Fibroblast of upper back skin (primary cell): ENCODE measurements at regions not wholly inside any gene's neighbourhood (a gene's known extent, or its start where the extent isn't known, plus 50 kb on each side); places are given as distances from the start of the nearest gene placed in this dataset.
"Not testable (repeated sequence)": the region's sequence is repeated elsewhere in the genome, so short reads cannot be mapped to it uniquely, and the experiment has no call there.

ENCODE experiments used
- DNase-seq: peaks from one replicate; pipeline ENCODE4 v3.0.0-alpha.2; 2013

DNA sequence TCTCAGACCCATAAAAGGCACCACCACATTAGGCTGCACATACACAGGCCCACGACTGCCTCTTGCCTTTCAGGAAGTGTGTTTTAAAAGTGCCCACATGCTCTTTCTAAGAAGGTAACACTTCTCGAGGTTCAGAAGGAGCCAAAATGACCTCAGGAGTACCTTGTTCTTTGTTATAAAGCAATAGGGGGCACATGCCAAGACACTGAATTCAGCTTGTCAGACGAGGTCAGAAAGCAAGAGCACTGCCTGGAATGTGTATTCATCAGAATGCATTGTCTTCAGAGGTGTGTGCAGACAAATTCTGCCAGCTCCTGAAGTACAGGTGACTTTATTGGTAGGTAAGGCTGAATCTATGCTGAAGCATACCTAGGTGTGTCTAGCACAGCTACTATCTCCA lies 114.5 kb upstream of the IRX1 start:
- DNase-seq, result no peak

DNA sequence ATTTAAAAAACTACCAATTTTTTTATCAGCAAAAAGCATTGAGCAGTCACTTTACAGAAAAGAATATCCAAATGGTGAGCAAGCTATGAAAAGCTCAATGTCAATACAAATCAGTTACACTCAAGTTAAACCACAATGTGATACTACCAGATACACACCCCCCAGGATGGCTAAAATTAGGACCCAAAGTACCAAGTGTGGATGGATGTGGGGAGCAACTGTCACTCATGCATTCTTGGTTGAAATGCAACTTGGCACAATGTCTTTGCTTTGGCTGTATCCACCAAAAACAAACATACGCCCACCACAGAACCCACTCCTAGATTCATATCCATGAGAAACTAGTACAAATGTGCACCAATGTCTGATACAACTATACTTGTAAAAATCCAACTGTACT lies 120.0 kb upstream of the IRX1 start:
- no peak for DNase-seq

DNA sequence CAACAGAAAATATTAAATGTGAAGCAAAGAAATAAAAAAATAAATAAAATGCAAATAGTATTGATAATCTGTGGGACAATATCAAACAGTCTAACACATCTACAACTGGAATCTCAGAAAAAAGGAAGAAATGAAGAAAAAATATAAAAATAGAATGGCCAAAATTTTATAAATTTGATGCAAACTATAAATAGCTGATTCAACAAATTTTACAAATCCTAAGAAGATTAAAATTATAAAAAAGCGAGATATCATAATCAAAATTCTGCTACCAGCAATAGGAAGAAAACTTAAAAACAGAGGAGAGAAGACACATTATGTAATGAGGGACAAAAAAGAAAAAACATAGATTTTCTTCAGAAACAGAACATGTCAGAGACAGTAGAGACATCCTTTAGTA lies 129.2 kb upstream of the IRX1 start:
- DNase-seq, result no peak

DNA sequence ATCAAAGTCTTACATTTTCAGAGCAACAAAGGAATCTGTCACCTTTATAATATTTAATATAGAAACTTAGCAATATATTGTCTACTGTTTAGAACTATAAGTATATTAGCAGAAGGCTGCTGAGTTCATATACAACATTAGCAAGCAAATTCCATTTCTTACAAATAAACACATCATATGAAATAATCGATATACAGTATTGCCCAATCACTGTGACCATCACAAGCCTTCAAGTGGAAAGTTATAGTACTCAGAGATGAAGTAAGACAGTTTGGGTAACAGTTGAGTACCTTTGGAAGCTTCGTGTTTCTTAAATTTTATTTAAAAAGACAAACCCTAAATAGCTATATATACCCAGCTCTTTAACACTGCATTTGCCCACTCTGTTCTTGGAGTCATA lies 135.2 kb upstream of the IRX1 start:
- no peak for DNase-seq

DNA sequence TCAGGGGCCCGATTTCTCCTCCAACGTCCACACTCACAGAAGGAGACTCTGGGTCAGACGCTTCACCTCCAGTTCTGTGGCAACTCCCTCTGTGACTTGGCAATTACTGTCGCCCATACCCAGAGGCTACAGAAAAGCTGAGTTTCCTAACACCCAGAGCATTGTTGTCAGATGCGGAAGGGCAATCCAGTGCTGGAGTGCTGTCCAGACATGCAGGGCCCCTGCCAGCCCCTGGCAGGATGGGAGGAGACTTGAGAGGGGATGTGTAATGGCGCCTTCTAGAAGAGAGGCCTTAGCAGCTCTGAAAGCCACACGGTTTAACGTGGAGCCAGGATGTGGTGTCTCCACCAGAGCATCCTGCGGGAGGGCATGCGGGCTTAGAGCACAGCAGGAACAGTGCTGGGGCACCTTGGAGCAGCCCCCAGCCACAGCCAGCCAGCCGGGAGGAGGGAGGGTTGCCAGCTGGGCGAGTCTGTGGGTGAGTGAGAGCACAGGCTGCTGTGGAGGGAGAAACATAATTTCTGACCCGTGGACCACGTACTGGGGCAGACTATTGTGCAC lies 139.4 kb upstream of the IRX1 start:
- DNase-seq, result no peak

DNA sequence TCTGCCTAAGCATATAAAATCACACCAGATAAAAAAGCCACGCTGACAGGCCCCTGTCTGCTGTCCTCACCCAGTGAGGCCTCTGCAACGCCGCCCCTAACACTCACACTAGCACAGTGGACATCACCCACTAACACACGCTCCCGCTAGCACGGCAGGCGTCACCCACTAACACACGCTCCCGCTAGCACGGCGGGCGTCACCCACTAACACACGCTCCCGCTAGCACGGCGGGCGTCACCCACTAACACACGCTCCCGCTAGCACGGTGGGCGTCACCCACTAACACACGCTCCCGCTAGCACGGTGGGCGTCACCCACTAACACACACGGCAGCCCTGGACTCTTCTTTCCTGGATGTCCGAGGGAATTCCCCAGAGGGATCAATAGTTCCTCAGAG lies 141.6 kb upstream of the IRX1 start:
- not testable (repeated sequence) for DNase-seq

DNA sequence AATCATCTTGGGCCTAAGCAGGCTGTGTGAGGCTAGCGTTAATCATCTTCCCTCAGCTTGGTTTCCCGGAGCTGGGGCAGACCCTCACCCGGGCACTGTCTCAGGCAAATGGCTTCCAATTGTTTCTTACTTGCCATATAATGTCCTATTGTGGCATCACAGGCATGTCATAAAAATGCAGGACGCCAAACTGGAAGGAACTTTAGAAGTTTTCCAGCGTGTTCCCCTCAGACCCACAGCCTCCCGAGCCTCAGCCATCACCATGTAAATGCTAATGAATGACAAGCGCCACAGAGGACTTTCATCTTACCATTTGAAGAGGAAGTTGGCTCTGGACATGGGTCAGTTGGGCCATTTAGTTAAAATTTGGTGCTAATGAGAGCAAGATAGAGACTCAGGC lies 143.0 kb upstream of the IRX1 start:
- DNase-seq, result no peak

DNA sequence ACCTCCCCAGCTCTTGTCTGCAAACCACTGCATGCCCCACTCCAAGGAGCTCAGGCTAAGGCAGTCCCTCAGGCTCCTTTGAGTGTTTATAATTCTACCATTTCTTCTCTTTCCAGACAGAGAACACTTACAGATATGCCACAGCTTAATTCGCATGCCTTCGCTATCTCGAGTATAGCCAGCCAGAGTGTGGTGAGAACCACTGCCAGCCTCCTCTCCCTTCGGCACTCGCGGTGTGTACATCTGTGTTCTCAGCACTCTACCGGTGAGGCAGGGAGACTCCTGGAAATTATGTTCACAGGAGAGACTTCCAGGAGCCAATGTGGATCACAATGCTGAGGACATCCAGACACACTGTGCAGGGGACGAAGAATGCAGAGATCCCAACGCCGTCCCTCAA lies 143.7 kb upstream of the IRX1 start:
- DNase-seq, result no peak

DNA sequence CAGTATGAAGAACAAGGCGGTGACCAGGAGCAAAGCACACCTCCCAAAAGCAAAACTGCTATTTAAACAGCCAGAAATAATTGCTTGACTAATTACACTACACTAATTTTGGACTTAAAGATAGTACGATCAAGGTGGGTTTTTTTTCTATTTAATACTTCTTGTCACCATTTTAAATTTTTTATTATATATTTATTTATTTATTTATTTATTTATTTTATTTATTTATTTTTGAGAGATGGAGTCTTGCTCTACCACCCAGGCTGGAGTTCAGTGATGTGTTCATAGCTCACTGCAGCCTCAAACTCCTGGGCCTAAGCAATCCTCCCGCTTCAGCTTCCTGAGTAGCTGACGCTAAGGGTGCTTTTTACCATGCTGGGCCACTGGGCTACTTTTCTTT lies 146.2 kb upstream of the IRX1 start:
- no peak for DNase-seq

DNA sequence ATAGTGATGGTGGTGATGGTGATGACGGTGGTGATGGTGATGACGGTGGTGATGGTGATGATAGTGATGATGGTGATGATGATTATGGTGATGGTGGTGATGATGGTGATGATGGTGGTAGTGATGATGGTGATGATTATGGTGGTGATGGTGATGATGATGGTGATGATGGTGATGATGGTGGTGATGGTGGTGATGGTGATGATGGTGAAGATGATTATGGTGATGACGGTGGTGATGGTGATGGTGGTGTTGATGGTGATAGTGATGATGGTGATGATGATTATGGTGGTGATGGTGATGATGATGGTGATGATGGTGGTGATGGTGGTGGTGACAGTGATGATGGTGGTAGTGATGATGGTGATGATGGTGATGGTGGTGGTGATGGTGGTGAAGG lies 149.2 kb upstream of the IRX1 start:
- DNase-seq, result no peak

DNA sequence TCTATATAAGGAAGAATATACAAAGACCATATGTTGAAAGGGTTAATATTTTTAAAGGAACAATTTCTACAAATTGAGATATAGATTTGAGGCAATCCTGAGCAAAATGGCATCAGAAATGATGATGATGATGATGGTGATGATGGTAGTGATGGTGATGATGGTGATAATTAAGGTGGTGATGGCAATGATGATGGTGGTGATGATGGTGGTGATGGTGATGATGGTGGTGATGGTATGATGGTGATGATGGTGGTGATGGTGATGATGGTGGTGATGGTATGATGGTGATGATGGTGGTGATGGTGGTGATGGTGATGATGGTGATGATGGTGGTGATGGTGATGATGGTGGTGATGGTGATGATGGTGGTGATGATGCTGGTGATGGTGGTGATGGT lies 150.1 kb upstream of the IRX1 start:
- not testable (repeated sequence) for DNase-seq

DNA sequence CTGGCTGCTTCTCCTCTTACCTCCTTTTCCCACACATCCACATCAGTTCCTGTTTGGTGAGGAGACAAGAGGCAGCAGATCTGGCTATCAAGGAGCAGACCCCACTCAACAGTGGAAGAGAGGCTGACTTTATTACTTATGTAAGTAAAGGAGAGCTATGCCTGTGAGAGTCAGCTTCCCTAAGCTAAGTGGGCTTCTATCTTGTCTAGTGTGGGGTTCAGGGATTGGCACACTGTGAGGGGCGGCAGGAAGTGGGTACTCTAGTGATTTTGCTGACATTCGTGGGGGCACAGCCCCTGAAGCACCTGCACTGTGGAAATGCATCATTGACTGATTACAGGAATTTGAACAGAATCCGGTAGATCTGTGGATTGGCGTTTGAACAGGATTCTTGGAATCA lies 163.5 kb upstream of the IRX1 start:
- no peak for DNase-seq

DNA sequence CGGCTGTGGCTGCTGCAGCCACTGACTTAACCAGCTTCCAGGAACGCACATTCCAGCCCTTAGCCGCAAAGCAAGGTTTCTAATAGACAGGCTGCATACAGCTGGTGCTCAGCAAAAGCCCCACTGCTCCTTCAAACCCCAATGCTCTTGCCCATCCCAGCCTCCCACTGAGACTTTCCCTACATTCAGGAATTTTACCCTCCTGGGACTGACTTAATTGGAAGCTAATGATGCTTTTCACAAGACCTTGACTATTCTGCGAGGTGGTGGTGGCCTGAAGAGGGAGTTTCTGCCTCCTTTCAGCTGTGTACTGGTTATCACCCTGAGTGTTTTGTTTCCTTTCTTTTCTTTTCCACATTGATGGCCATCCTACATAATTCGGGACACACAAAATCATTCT lies 164.9 kb upstream of the IRX1 start:
- DNase-seq, result no peak

DNA sequence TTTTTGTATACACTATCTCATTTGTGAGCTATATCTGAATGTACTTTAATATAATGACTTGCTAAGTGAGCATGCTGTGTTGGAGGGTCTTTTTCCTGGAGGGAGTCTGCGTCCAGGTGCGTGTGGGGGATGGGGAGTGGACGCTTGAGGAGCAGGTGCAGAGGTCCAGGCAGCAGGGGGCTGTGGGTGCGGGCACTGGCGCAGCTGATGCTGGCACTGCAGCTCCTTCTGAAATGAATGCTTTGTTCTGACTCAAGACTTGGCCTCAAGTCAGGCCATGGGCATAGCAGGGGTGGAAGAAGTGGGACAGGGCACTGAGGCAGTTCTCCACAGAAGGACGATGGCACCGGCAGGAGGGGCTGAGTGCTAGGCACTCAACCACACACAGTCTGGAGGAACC lies 165.7 kb upstream of the IRX1 start:
- DNase-seq, result no peak

DNA sequence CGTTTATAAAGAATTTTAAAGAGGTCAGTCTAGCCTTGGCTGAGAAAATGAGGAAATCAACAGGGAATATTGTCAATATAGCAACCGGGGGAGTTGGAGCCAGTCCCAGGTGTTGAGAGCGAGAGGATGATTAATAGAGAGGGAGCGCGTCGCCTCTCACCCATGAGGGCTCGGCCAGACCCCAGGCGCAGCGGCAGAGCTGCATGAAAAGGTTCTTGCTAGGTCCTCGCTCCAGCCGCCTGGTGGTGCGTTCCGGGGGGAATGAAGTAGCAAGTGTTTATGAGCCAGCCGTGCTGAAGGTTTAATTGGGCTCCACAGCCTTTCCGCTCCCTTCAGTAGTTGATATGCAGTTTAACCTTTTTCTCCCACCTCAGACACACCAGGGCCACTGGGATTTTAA lies 167.3 kb upstream of the IRX1 start:
- DNase-seq, result no peak

DNA sequence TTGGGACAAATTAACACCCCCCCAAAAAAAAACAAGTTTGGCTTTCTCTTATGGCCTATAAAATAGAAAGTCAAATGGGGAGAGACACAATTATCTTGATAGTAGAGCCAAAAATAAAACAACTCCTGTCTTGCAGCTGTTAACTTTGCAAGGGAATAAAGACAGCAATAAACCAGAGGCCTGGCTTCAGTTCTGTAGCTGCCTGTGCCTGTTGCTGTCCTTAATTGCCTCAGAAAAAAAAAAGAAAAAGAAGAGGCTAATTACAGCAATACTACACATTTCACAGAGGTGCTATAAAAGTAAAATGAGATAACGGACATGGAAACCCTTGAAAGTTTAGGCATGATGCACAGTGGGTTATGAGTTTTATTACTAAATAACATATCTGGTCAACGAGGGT lies 170.7 kb upstream of the IRX1 start:
- no peak for DNase-seq

DNA sequence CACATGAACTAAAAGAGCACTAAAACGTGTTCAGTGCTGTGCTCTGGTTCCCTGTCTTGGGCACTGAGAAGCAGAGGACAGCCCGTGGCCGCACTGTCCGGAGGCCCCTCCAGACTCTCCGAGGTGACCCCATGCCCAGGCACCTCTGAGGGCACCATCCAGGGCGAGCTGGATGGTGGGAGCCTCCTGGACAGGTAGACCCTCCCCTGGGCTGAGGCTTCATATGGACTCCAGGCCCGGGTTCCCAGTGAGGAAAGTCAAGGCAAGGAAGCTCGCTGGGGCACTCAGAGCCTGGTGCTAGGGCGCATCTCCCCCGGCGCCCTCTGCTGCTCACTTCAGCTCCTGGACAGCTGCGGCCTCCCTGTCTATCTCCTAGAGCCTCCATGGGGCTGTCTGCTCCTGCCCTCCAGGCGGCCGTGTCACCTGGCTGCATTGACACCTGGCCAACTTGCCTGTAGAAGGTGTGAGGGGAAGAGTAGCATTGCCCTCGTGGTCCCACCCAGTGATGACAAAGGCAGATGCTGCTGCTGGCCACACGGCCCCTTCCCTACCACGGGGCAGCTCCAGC lies 178.2 kb upstream of the IRX1 start:
- no peak for DNase-seq

DNA sequence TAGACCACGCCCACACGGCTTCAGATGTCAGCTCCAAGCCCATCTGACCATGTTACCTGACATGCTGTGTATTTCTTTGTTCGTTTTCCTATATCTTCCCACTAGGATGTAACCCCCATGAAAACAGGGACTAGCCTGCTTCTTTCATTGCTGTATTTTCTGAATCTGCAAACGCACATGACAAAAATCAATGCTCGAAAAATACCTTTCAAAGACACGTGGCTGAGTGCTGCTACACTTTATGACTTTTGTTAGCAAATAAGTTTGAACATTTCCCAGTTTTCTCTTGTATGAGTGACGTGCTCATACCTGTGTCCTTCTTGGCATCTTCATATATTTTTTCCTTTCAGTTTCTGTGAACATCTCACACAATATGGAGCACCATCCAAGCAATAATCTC lies 181.3 kb upstream of the IRX1 start:
- no peak for DNase-seq

DNA sequence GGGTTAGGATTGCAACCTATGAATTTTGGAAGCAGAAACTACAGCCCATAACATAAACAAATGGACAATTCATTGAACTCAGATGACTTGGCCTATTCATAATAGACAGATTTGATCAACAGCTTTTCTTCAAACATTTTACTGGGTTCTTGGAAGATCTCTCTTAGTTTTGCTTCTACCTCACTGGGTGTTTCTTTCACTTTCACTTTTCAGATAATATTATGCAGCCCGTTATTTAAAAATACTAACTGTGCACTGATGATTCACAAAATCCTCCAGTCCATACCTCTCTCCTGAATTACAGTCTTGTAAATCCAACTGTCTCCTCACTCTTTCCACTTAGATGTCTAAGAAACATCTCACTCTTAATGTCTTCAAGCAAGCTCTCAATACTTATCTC lies 183.5 kb upstream of the IRX1 start:
- no peak for DNase-seq

DNA sequence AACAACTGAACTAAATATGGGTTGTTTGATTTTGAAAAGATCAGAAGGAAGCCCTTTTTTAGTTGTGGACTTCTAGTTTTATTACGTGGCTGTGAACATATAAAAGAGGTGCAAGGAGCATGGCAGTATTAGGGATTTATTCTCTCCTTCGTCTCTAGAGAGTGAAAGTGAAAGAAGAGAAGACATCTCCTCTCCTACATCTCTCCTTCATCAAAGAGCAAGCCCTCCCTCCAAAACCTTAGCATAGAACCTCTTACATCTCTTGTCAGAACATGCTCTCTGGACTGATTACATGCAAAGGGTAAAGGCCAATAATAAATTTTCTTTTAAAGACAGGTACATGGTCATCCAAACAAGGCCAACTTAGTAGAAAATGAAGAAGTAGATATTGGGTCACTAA lies 184.3 kb upstream of the IRX1 start:
- DNase-seq, result no peak

DNA sequence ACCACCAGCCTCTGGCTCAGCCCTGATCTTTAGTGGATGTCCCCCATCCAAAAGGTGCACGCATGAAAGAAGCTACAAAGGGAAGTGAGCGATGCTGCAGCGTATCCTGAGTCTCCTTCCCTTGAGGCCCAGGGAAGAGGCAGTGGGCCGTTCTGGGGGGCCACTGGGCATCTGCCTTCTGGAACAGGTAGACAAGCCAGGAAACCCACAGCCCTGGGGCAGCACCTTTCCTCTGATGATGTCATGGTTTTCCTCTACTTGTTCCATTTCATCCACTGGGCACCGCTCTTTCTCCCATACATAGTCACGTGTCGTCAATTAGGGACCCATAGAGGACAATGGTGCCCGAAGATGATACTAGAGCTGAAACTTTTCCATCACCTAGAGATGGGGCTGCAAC lies 194.0 kb upstream of the IRX1 start:
- DNase-seq, result no peak

DNA sequence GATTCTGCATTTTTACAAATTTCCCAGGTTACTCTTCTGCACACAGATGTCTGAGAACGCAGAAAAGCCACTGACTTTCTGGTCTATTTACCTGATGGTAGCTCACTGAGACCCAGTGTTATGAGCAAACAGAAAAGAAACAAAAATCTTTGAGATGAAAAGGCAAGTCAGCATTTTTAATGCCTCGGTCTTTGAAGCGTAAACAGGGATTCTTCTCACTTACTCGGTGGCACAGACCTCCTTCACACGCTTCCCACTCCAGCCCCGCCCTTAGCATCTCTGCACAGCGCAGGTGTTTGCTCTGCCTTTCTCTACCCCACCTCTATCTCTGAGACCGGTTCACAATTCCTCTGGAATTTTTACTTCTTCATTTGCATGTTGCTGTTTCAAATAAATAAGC lies 195.0 kb upstream of the IRX1 start:
- no peak for DNase-seq

DNA sequence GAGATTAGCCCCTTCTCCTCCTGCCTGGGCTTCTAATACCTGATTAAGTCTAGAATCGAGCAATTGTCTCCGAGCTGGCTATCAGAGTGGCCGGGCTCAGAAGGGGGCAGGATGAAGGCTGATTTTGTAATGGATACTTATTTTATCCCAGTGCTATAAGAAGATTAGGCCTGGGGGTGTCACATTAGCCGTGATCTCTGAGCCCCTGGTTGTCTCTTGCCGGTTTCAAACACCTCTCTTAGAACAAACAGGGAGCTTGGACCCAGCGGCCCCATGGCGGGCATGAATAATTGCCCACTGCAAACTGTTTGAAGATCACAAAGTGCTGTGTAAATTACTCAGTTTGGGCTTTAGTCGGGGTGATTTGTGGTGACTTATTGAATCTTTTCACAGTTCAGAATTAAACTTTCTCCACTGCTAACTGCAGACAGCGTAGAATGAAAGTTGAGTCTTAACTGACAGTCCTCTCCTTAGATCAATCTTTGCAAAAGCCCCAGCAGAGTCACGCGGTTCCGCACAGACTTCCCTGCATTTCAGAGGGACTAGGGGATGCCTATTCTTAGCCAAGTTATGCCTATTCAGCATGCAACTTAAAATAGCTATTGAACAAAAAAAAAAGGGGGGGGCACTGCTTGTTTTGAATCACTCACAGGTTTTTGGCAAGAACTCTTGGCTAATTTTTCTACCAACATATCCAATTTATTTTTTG lies 200.6 kb upstream of the IRX1 start:
- DNase-seq, result no peak

DNA sequence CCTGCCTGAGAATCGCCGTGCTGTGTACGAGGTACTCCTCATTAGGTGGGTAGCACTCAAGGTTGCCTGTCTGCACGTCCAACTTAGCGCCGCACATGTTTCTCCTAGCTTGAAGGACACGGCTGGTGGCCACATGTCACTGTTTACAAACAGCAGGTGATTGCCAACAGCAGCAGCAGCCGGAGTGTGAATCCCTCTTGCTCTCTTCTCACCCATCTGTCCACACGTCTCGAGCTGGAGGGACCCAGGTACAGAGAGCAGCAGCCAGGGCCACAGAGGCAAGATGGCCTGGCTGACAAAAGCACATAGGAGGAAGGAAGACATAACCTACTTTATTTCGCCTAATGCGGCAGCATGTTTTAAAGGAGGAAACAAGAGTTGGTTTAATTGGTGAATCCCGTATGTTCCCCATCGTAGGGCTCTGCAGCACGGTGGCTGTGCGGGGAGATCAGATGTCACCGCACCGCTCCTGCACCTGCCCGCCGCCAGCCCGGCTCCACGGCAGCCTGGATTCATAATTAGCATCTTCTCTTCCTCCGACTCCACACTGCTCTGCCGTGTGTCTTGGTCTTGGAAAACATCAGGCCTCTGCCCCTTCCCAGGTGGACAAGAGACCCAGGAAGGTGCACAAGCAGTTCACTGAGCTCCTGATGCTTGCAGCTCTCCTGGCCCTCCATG lies 201.6 kb upstream of the IRX1 start:
- no peak for DNase-seq
